HEK293 (cell line): ENCODE measurements at regions not wholly inside any gene's neighbourhood (a gene's known extent, or its start where the extent isn't known, plus 50 kb on each side); places are given as distances from the start of the nearest gene placed in this dataset.

ENCODE experiments used
- ATF2 ChIP-seq: fragments of 450-650 bp; formaldehyde crosslinking; IDR thresholded peaks from 2 replicates; pipeline ENCODE4 v1.5.1; 2016; ENCODE audit warnings: missing biosample characterization, missing genetic modification characterization, low read depth
- CTCF ChIP-seq: fragments of 450-650 bp; formaldehyde crosslinking; IDR thresholded peaks from 2 replicates; pipeline ENCODE4 v1.5.1; 2016; ENCODE audit warnings: missing biosample characterization, missing genetic modification characterization
- HOXA7 ChIP-seq: sonication (generic); formaldehyde crosslinking; IDR thresholded peaks from 2 replicates; pipeline ENCODE4 v1.8.1; 2022; ENCODE audit warnings: missing genetic modification reagents, borderline replicate concordance
- PBX3 ChIP-seq: sonication (generic); formaldehyde crosslinking; IDR thresholded peaks from 2 replicates; pipeline ENCODE4 v1.8.1; 2022; ENCODE audit warnings: mild to moderate bottlenecking, moderate library complexity, missing genetic modification reagents
- ZNF391 ChIP-seq: fragments of 450-650 bp; formaldehyde crosslinking; IDR thresholded peaks from 2 replicates; pipeline ENCODE4 v1.5.1; 2016; ENCODE audit warnings: low read depth, missing biosample characterization, missing genetic modification characterization, borderline replicate concordance
- ZNF558 ChIP-seq: fragments of 450-650 bp; formaldehyde crosslinking; IDR thresholded peaks from 2 replicates; pipeline ENCODE4 v1.5.1; 2016; ENCODE audit warnings: missing biosample characterization, missing genetic modification characterization
- ZNF704 ChIP-seq: fragments of 450-650 bp; formaldehyde crosslinking; IDR thresholded peaks from 2 replicates; pipeline ENCODE4 v1.5.1; 2016; ENCODE audit warnings: missing biosample characterization, missing genetic modification characterization

DNA sequence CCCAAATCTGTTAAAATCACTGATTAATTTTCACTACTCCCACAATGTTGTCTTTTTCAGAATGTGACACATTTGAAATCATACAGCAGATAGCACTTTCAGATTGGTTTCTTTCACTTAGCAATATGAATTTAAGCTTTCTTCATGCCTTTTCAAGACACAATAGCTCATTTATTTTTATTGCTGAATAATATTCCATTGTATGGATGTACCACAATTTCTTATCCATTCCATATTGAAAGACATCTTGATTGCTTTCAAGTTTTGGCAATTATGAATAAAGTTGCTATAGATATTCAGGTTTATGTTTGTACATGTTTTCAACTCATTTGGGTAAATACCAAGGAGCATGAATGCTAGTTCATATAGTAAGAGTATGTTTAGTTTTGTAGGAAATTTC, 2635.6 kb upstream of the PCDH20 start:
- TF ChIP-seq HOXA7 (CRISPR knock-in tag) (no peak), PBX3 (no peak), ZNF704 (tag by site-specific recombination) (no peak), ATF2 (tag by site-specific recombination) (no peak), CTCF (no peak), ZNF558 (no peak), ZNF391 (no peak)
